OCI-LY3 (cell line): ENCODE measurements at regions not wholly inside any gene's neighbourhood (a gene's known extent, or its start where the extent isn't known, plus 50 kb on each side); places are given as distances from the start of the nearest gene placed in this dataset.

ENCODE experiments used
- CTCF ChIP-seq: fragments of 200-600, 300-600 bp; sonication (generic); IDR thresholded peaks from 2 replicates; pipeline ENCODE4 v1.5.1; 2014; ENCODE audit warnings: antibody characterized with exemption, low read length, low read depth
- EZH2phosphoT487 ChIP-seq: fragments of 200-600 bp; shearing (Covaris generic); IDR thresholded peaks from 2 replicates; pipeline ENCODE4 v1.6.1; 2018; ENCODE audit warnings: antibody characterized with exemption, mixed run types, low read depth

- TF ChIP-seq CTCF (no peak), EZH2phosphoT487 (no peak)
Observed at GRCh38 chr3:191070201-191070600, 128.8 kb upstream of the OSTN start.
